ENCODE measurements at regions not wholly inside any gene's neighbourhood (a gene's known extent, or its start where the extent isn't known, plus 50 kb on each side); places are given as distances from the start of the nearest gene placed in this dataset.
"Not testable (repeated sequence)": the region's sequence is repeated elsewhere in the genome, so short reads cannot be mapped to it uniquely, and the experiment has no call there.

DNA sequence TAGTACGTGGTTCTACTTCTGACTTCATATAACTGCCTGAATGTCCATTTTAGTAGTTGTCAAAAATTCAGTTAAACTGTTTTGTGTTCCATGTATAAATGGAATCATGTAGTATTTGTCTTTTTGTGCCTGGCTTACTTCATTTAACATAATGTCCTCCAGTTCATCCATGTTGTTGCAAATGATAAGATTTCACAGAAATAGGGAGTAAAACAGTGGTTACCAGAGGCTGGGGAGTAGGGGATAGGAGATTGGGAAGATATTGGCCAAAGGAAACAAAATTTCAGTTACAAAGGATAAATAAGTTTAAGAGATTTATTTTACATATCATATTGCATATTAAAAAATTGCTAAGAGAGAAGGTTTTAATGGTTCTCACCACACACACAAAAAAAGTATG, 425.0 kb upstream of the MEF2C start:
- H3K23ac ChIP-seq (ENCODE audit: low read depth, low read length, poor library complexity): no peak overlapping the region
- no CpG with 5 or more reads among the region's 1 CpG for WGBS, 2 donors (ENCODE audit: extremely low coverage in 2 of 2, insufficient read length in 2 of 2, insufficient replicate concordance in 1 of 2)
- H3K18ac ChIP-seq (ENCODE audit: low read length): no peak overlapping the region
- H4K8ac ChIP-seq (ENCODE audit: low read depth, low read length): no peak overlapping the region
- no peak overlapping the region for H2BK5ac ChIP-seq (ENCODE audit: low read length)
- H3K4me3 ChIP-seq (ENCODE audit: low read length in 2 of 2): no peak overlapping the region
- H3K14ac ChIP-seq (ENCODE audit: low read length): no peak overlapping the region
- H3K27ac ChIP-seq (replicated peaks; ENCODE audit: low read length): no peak overlapping the region
- H3K4ac ChIP-seq (ENCODE audit: low read length): no peak overlapping the region
- H3K4me2 ChIP-seq (ENCODE audit: insufficient read depth, low read length, poor library complexity, severe bottlenecking): no peak overlapping the region
- DNase-seq (ENCODE audit: low spot score): no peak
- H4K91ac ChIP-seq (ENCODE audit: low read depth, low read length, poor library complexity): no peak overlapping the region
- no peak overlapping the region for H2BK12ac ChIP-seq (ENCODE audit: low read length)
- H2BK15ac ChIP-seq (ENCODE audit: low read length): no peak overlapping the region
- H3K4me1 ChIP-seq (ENCODE audit: control insufficient read depth in 2 of 2, insufficient read depth in 1 of 2, low read depth in 1 of 2, low read length in 2 of 2): peaks cover 0 to 1% of the 10 kb centered on the region in 2 donors
- no peak overlapping the region for H3K9ac ChIP-seq (ENCODE audit: low read depth, low read length, poor library complexity)
- no peak overlapping the region for H2AK5ac ChIP-seq (ENCODE audit: low read depth, low read length)
- H3K27me3 ChIP-seq (ENCODE audit: control insufficient read depth in 3 of 3, insufficient read depth in 3 of 3, low read depth in 1 of 3, low read length in 3 of 3): no peaks in the 10 kb centered on the region
- no peaks in the 10 kb centered on the region for H3K36me3 ChIP-seq (replicated peaks in 1 of 2; ENCODE audit: control insufficient read depth in 2 of 2, insufficient read depth in 2 of 2, low read length in 2 of 2)
- H2AFZ ChIP-seq (ENCODE audit: low read length): no peak overlapping the region
- H3K9me3 ChIP-seq (replicated peaks in 1 of 2; ENCODE audit: control insufficient read depth in 2 of 2, insufficient read depth in 1 of 2, low read depth in 1 of 2, low read length in 2 of 2): no peaks in the 10 kb centered on the region
- no peaks in the 10 kb centered on the region for H3K79me1 ChIP-seq (ENCODE audit: low read depth, low read length)
- H2BK120ac ChIP-seq (ENCODE audit: low read depth, low read length): no peak overlapping the region

DNA sequence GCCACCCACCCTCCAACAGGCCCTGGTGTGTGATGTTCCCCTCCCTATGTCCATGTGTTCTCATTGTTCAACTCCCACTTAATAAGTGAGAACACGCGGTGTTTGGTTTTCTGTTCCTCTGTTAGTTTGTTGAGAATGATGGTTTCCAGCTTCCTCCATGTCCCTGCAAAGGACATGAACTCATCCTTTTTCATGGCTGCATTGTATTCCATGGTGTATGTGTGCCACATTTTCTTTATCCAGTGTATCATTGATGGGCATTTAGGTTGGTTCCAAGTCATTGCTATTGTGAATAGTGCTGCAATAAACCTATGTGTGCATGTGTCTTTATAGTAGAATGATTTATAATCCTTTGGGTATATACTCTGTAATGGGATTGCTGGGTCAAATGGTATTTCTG, 424.2 kb upstream of the MEF2C start:
- not testable (repeated sequence) for H3K23ac ChIP-seq (ENCODE audit: low read depth, low read length, poor library complexity); H3K9me3 ChIP-seq (replicated peaks in 1 of 2; ENCODE audit: control insufficient read depth in 2 of 2, insufficient read depth in 1 of 2, low read depth in 1 of 2, low read length in 2 of 2); H4K91ac ChIP-seq (ENCODE audit: low read depth, low read length, poor library complexity); H3K4me3 ChIP-seq (ENCODE audit: low read length in 2 of 2); H2BK15ac ChIP-seq (ENCODE audit: low read length); H2BK12ac ChIP-seq (ENCODE audit: low read length); H3K9ac ChIP-seq (ENCODE audit: low read depth, low read length, poor library complexity); H2AK5ac ChIP-seq (ENCODE audit: low read depth, low read length); H3K36me3 ChIP-seq (replicated peaks in 1 of 2; ENCODE audit: control insufficient read depth in 2 of 2, insufficient read depth in 2 of 2, low read length in 2 of 2); H3K79me1 ChIP-seq (ENCODE audit: low read depth, low read length); H4K8ac ChIP-seq (ENCODE audit: low read depth, low read length); H3K27ac ChIP-seq (replicated peaks; ENCODE audit: low read length); H3K18ac ChIP-seq (ENCODE audit: low read length); H3K14ac ChIP-seq (ENCODE audit: low read length); H3K4me1 ChIP-seq (ENCODE audit: control insufficient read depth in 2 of 2, insufficient read depth in 1 of 2, low read depth in 1 of 2, low read length in 2 of 2); H3K4ac ChIP-seq (ENCODE audit: low read length); H3K4me2 ChIP-seq (ENCODE audit: insufficient read depth, low read length, poor library complexity, severe bottlenecking); H2AFZ ChIP-seq (ENCODE audit: low read length); DNase-seq (ENCODE audit: low spot score); H2BK120ac ChIP-seq (ENCODE audit: low read depth, low read length); H3K27me3 ChIP-seq (ENCODE audit: control insufficient read depth in 3 of 3, insufficient read depth in 3 of 3, low read depth in 1 of 3, low read length in 3 of 3); H2BK5ac ChIP-seq (ENCODE audit: low read length)
- WGBS, 2 donors (ENCODE audit: extremely low coverage in 2 of 2, insufficient read length in 2 of 2, insufficient replicate concordance in 1 of 2): no CpG with 5 or more reads among the region's 2 CpGs

DNA sequence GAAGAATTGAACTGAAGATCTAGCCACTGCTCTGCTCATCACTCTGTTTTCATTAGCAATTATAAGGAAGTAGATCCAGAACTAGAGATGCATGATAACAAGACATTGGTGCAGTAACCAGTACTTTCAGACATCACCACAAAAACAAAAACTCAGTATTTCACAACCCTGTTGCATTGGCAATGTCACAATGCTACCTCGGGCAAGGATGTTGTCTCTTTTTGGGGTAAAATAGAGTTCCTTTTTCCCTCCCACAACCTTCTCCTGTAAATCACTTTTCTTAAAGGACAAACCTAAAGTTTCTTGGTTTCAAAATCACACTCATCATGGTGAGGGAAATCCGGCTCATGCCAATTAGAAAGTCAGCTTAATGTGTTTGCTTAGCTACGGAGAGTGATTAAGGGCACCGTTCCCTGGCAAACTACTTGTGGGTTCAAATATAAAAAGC, 420.1 kb upstream of the MEF2C start:
- no peaks in the 10 kb centered on the region for H3K79me1 ChIP-seq (ENCODE audit: low read depth, low read length)
- H3K4ac ChIP-seq (ENCODE audit: low read length): no peak overlapping the region
- H3K18ac ChIP-seq (ENCODE audit: low read length): no peak overlapping the region
- H3K23ac ChIP-seq (ENCODE audit: low read depth, low read length, poor library complexity): no peak overlapping the region
- no peaks in the 10 kb centered on the region for H3K36me3 ChIP-seq (replicated peaks in 1 of 2; ENCODE audit: control insufficient read depth in 2 of 2, insufficient read depth in 2 of 2, low read length in 2 of 2)
- H3K4me2 ChIP-seq (ENCODE audit: insufficient read depth, low read length, poor library complexity, severe bottlenecking): no peak overlapping the region
- no peaks in the 10 kb centered on the region for H3K27me3 ChIP-seq (ENCODE audit: control insufficient read depth in 3 of 3, insufficient read depth in 3 of 3, low read depth in 1 of 3, low read length in 3 of 3)
- H2AFZ ChIP-seq (ENCODE audit: low read length): no peak overlapping the region
- no peaks in the 10 kb centered on the region for H3K4me1 ChIP-seq (ENCODE audit: control insufficient read depth in 2 of 2, insufficient read depth in 1 of 2, low read depth in 1 of 2, low read length in 2 of 2)
- H2BK15ac ChIP-seq (ENCODE audit: low read length): no peak overlapping the region
- H4K91ac ChIP-seq (ENCODE audit: low read depth, low read length, poor library complexity): no peak overlapping the region
- H2BK120ac ChIP-seq (ENCODE audit: low read depth, low read length): no peak overlapping the region
- DNase-seq (ENCODE audit: low spot score): no peak
- H3K14ac ChIP-seq (ENCODE audit: low read length): no peak overlapping the region
- no peaks in the 10 kb centered on the region for H3K9me3 ChIP-seq (replicated peaks in 1 of 2; ENCODE audit: control insufficient read depth in 2 of 2, insufficient read depth in 1 of 2, low read depth in 1 of 2, low read length in 2 of 2)
- no peak overlapping the region for H2BK5ac ChIP-seq (ENCODE audit: low read length)
- H3K4me3 ChIP-seq (ENCODE audit: low read length in 2 of 2): no peak overlapping the region
- no CpG with 5 or more reads among the region's 4 CpGs for WGBS, 2 donors (ENCODE audit: extremely low coverage in 2 of 2, insufficient read length in 2 of 2, insufficient replicate concordance in 1 of 2)
- no peak overlapping the region for H2AK5ac ChIP-seq (ENCODE audit: low read depth, low read length)
- no peak overlapping the region for H3K9ac ChIP-seq (ENCODE audit: low read depth, low read length, poor library complexity)
- no peak overlapping the region for H2BK12ac ChIP-seq (ENCODE audit: low read length)
- no peak overlapping the region for H3K27ac ChIP-seq (replicated peaks; ENCODE audit: low read length)
- H4K8ac ChIP-seq (ENCODE audit: low read depth, low read length): no peak overlapping the region

DNA sequence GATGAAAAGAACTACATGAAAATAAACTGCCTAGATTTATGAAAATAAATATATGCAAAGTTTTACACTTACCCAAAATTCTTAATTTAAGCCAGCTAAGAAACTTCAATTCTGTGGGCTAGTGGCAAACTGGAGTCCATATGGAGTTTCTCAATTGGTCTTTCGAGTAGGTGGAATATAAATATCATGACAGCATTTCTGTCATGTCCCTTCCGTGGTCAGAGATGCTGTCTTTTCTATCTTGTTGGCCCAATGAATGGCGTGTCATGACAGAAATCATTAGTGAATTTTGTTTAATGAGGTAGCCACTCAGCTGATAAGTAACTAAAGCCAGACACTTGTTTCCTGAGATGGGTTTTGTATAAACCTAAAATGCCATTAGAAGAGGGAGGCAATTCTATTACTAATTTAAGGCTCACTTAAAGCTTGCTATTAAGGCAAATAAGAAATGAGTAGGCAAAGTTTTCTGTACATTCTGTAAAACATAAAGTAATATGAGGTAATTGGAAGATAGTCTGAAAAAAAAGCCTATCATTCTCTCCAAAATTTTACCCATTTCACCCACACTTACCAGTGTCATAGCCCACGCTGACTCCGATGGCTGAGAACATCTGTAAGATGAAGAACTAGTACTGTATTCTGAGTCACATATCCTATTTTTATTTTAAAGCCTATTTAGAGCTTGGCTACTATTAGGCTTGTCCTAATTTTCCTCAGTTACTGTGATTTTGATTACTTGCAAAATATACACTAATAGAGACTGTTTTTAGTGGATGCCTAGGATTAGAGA, 419.3 kb upstream of the MEF2C start:
- no peaks in the 10 kb centered on the region for H3K27me3 ChIP-seq (ENCODE audit: control insufficient read depth in 3 of 3, insufficient read depth in 3 of 3, low read depth in 1 of 3, low read length in 3 of 3)
- no peak overlapping the region for H2BK12ac ChIP-seq (ENCODE audit: low read length)
- no peaks in the 10 kb centered on the region for H3K9me3 ChIP-seq (replicated peaks in 1 of 2; ENCODE audit: control insufficient read depth in 2 of 2, insufficient read depth in 1 of 2, low read depth in 1 of 2, low read length in 2 of 2)
- H3K4me1 ChIP-seq (ENCODE audit: control insufficient read depth in 2 of 2, insufficient read depth in 1 of 2, low read depth in 1 of 2, low read length in 2 of 2): no peaks in the 10 kb centered on the region
- no peak overlapping the region for H3K23ac ChIP-seq (ENCODE audit: low read depth, low read length, poor library complexity)
- H3K4me2 ChIP-seq (ENCODE audit: insufficient read depth, low read length, poor library complexity, severe bottlenecking): no peak overlapping the region
- H3K14ac ChIP-seq (ENCODE audit: low read length): no peak overlapping the region
- no peak overlapping the region for H2BK5ac ChIP-seq (ENCODE audit: low read length)
- H2AK5ac ChIP-seq (ENCODE audit: low read depth, low read length): no peak overlapping the region
- no peak overlapping the region for H3K18ac ChIP-seq (ENCODE audit: low read length)
- no peak overlapping the region for H4K91ac ChIP-seq (ENCODE audit: low read depth, low read length, poor library complexity)
- DNase-seq (ENCODE audit: low spot score): no peak
- no peak overlapping the region for H2AFZ ChIP-seq (ENCODE audit: low read length)
- H3K27ac ChIP-seq (replicated peaks; ENCODE audit: low read length): no peak overlapping the region
- no peak overlapping the region for H3K4ac ChIP-seq (ENCODE audit: low read length)
- no peak overlapping the region for H3K4me3 ChIP-seq (ENCODE audit: low read length in 2 of 2)
- H4K8ac ChIP-seq (ENCODE audit: low read depth, low read length): no peak overlapping the region
- H3K79me1 ChIP-seq (ENCODE audit: low read depth, low read length): no peaks in the 10 kb centered on the region
- no peak overlapping the region for H3K9ac ChIP-seq (ENCODE audit: low read depth, low read length, poor library complexity)
- no peak overlapping the region for H2BK120ac ChIP-seq (ENCODE audit: low read depth, low read length)
- no peaks in the 10 kb centered on the region for H3K36me3 ChIP-seq (replicated peaks in 1 of 2; ENCODE audit: control insufficient read depth in 2 of 2, insufficient read depth in 2 of 2, low read length in 2 of 2)
- no peak overlapping the region for H2BK15ac ChIP-seq (ENCODE audit: low read length)
- WGBS, 2 donors (ENCODE audit: extremely low coverage in 2 of 2, insufficient read length in 2 of 2, insufficient replicate concordance in 1 of 2): no CpG with 5 or more reads among the region's 5 CpGs

Measured in neuronal stem cell (in vitro differentiated cells).